ENCODE measurements at regions not wholly inside any gene's neighbourhood (a gene's known extent, or its start where the extent isn't known, plus 50 kb on each side); places are given as distances from the start of the nearest gene placed in this dataset.
"Not testable (repeated sequence)": the region's sequence is repeated elsewhere in the genome, so short reads cannot be mapped to it uniquely, and the experiment has no call there.

DNA sequence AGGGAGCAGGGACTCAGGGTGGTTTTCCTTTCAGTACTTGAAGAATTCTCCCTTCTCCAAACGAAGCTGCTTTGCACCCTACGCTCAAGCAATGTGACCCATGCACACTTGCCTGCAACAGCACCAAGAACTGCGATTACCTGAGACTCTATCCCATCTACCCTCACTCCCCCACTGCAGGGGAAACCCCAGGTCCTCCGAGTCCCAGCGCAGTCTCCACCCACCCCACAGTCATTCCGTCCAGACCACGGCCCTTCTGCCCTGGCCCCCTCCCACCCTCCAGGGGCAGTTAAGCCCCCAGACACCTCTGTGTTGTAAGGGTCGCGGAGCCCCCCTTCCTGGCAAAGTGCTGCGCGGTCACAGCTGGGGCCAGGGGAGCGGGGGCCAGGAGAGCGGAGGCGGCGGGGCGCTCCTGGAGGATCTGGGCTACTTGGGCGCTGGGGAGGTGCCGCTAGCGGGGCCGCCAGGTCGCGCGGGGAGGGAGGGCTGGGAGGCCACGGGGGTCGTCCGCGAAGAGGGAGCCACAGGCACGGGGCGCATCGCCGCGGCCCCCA is 59.9 kb upstream of the MSMB start:
- TF ChIP-seq EZH2 (IDR thresholded peaks at IDR 0.05; ENCODE audit: borderline replicate concordance, low read depth, low read length, severe bottlenecking), result not testable (repeated sequence)
- TF ChIP-seq, protein P1, sequence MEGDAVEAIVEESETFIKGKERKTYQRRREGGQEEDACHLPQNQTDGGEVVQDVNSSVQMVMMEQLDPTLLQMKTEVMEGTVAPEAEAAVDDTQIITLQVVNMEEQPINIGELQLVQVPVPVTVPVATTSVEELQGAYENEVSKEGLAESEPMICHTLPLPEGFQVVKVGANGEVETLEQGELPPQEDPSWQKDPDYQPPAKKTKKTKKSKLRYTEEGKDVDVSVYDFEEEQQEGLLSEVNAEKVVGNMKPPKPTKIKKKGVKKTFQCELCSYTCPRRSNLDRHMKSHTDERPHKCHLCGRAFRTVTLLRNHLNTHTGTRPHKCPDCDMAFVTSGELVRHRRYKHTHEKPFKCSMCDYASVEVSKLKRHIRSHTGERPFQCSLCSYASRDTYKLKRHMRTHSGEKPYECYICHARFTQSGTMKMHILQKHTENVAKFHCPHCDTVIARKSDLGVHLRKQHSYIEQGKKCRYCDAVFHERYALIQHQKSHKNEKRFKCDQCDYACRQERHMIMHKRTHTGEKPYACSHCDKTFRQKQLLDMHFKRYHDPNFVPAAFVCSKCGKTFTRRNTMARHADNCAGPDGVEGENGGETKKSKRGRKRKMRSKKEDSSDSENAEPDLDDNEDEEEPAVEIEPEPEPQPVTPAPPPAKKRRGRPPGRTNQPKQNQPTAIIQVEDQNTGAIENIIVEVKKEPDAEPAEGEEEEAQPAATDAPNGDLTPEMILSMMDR (IDR thresholded peaks at IDR 0.05; ENCODE audit: extremely low read depth in 1 of 2, insufficient read depth in 1 of 2, low read depth in 1 of 2, low read length in 2 of 2), result not testable (repeated sequence)
- TF ChIP-seq, protein P2, sequence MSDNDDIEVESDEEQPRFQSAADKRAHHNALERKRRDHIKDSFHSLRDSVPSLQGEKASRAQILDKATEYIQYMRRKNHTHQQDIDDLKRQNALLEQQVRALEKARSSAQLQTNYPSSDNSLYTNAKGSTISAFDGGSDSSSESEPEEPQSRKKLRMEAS (IDR thresholded peaks at IDR 0.05; ENCODE audit: insufficient read depth, insufficient read length), result not testable (repeated sequence)

All from endothelial cell of umbilical vein (primary cell).